ENCODE measurements at regions not wholly inside any gene's neighbourhood (a gene's known extent, or its start where the extent isn't known, plus 50 kb on each side); places are given as distances from the start of the nearest gene placed in this dataset.

DNA sequence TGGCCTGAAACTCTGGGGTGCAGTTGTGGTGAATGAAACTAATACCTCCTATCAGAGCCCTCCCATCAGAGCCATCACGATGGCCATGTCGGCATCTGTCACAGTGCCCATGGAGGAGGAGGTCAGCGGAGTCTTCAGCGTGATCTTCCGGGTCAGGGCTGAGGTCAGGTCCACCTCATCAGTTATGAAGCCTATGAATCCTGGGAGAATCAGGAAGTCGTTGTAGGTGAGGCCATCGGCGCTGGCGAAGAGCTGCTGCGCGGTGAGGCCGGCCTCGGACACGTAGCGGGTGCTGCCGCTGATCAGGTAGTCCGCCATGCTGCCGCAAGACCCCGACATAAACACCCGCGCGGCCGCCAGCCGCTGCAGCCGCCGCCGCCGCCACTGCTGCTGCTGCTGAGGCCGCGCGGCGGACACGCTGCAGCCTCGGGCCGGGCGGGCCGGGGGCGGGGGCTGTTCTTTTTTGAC lies 376.7 kb upstream of the MAOA start:
- TF ChIP-seq POLR2AphosphoS5 (IDR thresholded peaks at IDR 0.05; ENCODE audit: borderline replicate concordance, low read depth, low read length) (no peak), EZH2 (IDR thresholded peaks at IDR 0.05) (no peak)

Data from SK-N-MC (cell line).